Lower leg skin (tissue), 4 donors: ENCODE measurements at regions not wholly inside any gene's neighbourhood (a gene's known extent, or its start where the extent isn't known, plus 50 kb on each side); places are given as distances from the start of the nearest gene placed in this dataset.

ENCODE experiments used
- DNase-seq, 2 donors: peaks; one replicate each; pipeline ENCODE4 v3.0.0-alpha.2; 2019; ENCODE audit warnings: low spot score in 2 of 2
- H3K4me3 ChIP-seq: fragments of 200-600 bp; sonication (generic); 2 replicates; pipeline ENCODE4 v1.5.1; 2017; ENCODE audit warnings: mild to moderate bottlenecking, low read depth; ENCODE audit not compliant: poor library complexity, severe bottlenecking
- POLR2A ChIP-seq, 2 donors: fragments of 450-650 bp; IDR thresholded peaks; one replicate each; pipeline ENCODE4 v1.6.1; 2016 to 2017; ENCODE audit warnings: antibody characterized with exemption in 2 of 2, mild to moderate bottlenecking in 1 of 2, moderate library complexity in 1 of 2
- WGBS, 2 donors: methylation state at CpG; one replicate each; pipeline ENCODE4 v1.1.5; 2018; 5-methylcytosine and 5-hydroxymethylcytosine counted together
- intact Hi-C: fragments of 100-400 bp; cut with DNase I; formaldehyde crosslinking; loops from one replicate; pipeline ENCODE4 v1.15.0; 2023; ENCODE audit warnings: low total_unique reads
- TF ChIP-seq, protein P1 (sequence below), 3 donors: fragments of 450-650 bp; IDR thresholded peaks; one replicate each; pipeline ENCODE4 v1.5.1; 2016; ENCODE audit warnings: antibody characterized with exemption in 3 of 3, mild to moderate bottlenecking in 3 of 3, moderate library complexity in 2 of 3

DNA sequence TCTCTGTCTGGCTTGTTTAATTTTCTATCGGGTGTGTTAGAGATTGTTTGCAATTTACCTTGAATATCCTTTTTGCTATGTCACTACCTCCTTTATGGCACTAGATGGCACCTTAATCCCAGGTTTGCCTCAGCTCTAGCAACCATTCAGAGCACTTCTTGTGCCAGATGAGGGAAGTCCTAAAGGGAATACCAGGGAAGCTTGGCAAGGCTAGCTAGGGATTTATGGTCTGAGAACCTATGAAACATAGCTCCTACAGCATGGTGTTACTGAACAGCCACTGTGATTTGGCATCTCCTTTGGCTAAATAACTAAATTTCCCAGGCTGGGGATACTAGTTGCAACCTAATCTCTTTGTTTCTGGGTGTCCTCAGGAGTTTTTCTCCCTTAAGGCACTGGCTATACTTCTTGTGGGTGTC, 69.0 kb upstream of the VOPP1 start:
- H3K4me3 ChIP-seq, result no peak overlapping the region
- peak in 1 of 2 donors; percentile 32 for DNase-seq
- WGBS, 2 donors, result 0% methylated on average over 1 of the region's 1 CpG
- intact Hi-C loops, result loop anchor here (10.0 kb wide), 1 partner anchor 434 kb away; no protein-coding TSS in a partner anchor
- TF ChIP-seq, protein P1, sequence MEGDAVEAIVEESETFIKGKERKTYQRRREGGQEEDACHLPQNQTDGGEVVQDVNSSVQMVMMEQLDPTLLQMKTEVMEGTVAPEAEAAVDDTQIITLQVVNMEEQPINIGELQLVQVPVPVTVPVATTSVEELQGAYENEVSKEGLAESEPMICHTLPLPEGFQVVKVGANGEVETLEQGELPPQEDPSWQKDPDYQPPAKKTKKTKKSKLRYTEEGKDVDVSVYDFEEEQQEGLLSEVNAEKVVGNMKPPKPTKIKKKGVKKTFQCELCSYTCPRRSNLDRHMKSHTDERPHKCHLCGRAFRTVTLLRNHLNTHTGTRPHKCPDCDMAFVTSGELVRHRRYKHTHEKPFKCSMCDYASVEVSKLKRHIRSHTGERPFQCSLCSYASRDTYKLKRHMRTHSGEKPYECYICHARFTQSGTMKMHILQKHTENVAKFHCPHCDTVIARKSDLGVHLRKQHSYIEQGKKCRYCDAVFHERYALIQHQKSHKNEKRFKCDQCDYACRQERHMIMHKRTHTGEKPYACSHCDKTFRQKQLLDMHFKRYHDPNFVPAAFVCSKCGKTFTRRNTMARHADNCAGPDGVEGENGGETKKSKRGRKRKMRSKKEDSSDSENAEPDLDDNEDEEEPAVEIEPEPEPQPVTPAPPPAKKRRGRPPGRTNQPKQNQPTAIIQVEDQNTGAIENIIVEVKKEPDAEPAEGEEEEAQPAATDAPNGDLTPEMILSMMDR (IDR thresholded peaks at IDR 0.05), result no peak
- no peak for TF ChIP-seq POLR2A (IDR thresholded peaks at IDR 0.05)

DNA sequence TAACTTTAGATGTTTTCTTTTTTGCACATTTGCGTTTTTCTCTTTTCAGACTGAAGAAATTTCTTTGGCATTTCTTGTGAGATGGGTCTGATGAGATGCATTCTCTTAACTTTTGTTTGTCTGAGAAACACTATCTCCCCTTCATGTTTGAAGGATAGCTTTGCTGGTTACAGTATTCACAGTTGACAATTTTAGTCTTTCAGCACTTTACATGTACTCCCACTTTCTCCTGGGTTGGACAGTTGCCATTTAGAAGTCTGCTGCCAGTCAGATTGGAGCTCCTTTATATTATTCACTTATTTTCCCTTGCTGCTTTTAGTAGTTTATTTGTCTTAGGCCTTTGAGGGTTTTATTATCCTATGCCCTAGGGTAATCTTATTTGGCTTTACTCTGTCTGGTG, 67.3 kb upstream of the VOPP1 start:
- 83 to 98% methylated on average over 1 of the region's 1 CpG for WGBS, 2 donors
- no peak overlapping the region for H3K4me3 ChIP-seq
- intact Hi-C loops, result loop anchor here (10.0 kb wide), 1 partner anchor 435 kb away; no protein-coding TSS in a partner anchor
- TF ChIP-seq POLR2A (IDR thresholded peaks at IDR 0.05), result no peak
- TF ChIP-seq, protein P1 (IDR thresholded peaks at IDR 0.05), result no peak
- no peak for DNase-seq

DNA sequence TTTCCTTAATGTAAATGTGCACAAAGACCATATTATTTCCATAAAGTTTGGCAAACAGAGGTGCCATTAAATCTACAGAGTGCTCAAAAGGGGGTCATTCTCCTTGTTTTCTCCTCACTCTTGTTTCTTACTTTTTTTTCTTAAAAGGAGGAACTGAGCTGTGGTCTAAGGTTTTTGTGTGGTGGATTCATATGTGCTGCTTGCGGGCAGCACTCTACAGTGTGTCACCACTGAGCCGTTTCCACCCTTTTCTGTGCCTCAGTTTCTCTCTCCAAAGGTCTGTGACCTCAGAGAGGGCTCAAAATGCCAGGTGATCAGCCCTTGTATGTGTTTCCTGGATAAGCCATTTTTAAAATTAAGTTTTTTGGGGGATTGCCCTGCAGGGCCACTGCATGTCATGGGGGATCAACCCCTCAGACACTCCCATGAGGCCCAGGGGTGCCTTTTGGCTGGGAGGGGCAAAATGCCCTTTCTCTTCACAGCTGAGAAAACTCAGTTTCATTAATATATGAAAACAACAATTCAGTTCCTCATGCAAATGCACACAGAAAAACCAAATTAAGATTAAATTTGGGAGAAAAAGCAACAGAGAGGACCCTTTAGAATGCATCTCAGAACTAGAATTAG, 56.9 kb upstream of the VOPP1 start:
- intact Hi-C loops, result no loop called here
- no peak overlapping the region for H3K4me3 ChIP-seq
- TF ChIP-seq POLR2A (IDR thresholded peaks at IDR 0.05), result no peak
- TF ChIP-seq, protein P1 (IDR thresholded peaks at IDR 0.05), result no peak
- 43 to 58% methylated on average over 2 of the region's 2 CpGs for WGBS, 2 donors
- DNase-seq, result no peak

DNA sequence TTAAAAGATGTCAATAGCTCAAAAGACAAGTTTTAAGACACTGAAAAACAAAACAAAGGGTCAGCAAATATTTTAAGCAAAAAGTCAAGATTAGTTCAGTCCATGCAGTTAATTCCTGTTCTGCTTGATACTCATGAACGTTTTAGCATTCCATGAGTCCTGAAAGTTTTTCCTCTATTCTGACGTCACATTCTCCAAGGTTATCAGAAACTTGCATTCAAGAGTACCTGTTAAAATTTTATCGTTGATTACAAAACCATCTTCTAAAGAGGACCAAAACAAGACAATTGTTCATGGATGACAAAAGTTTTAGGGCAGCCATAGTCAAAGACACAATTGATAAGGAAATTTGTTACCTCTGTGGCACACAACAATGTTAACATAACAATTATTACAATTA, 52.5 kb upstream of the VOPP1 start:
- intact Hi-C loops, result no loop called here
- 83 to 88% methylated on average over 3 of the region's 3 CpGs for WGBS, 2 donors
- no peak for DNase-seq
- TF ChIP-seq POLR2A (IDR thresholded peaks at IDR 0.05), result no peak
- TF ChIP-seq, protein P1 (IDR thresholded peaks at IDR 0.05), result no peak
- no peak overlapping the region for H3K4me3 ChIP-seq

DNA sequence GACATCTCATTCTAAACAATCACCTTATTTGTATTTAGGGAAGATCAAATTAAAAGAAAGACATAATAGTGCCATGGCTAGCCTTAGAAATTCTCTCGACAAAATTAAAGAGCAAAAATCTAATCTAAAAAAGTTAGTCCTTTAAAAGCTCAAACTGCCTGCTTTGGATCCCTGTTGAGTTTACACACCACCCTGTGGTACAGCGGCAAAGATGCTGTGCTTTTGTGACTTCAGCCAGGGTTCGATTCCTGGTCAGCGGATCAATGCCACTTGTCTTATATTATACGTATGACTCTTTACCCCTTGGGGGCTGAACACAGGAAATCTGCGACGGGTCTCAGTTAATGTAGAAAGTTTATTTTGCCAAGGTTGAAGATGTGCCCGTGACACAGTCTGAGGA, 51.3 kb upstream of the VOPP1 start:
- no peak overlapping the region for H3K4me3 ChIP-seq
- no peak for DNase-seq
- intact Hi-C loops, result no loop called here
- 89 to 91% methylated on average over 8 of the region's 8 CpGs for WGBS, 2 donors
- TF ChIP-seq, protein P1 (IDR thresholded peaks at IDR 0.05), result no peak
- no peak for TF ChIP-seq POLR2A (IDR thresholded peaks at IDR 0.05)

DNA sequence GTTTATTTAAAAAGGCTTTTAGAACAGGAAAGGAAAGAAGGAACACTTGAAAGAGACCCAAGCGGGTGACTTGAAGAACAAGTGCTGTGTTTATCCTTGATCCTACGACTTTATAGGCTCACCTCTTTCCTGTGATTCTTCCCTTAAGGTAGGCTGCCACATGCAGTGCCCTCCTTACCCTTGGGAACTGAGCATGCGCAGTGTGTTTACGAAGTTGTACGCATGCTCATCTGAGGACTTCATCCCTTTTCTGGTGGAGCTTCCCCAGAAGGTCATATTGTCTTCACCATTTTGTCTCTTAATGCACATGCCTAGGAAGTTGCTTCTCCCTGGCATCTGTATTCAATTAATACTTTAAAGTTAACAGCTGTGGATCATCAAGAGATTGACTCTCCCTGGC, 49.9 kb upstream of the VOPP1 start:
- 79 to 84% methylated on average over 5 of the region's 5 CpGs for WGBS, 2 donors
- intact Hi-C loops, result no loop called here
- no peak for DNase-seq
- TF ChIP-seq, protein P1 (IDR thresholded peaks at IDR 0.05), result no peak
- no peak for TF ChIP-seq POLR2A (IDR thresholded peaks at IDR 0.05)
- no peak overlapping the region for H3K4me3 ChIP-seq
